Astrocyte (in vitro differentiated cells and primary cell): ENCODE measurements at regions not wholly inside any gene's neighbourhood (a gene's known extent, or its start where the extent isn't known, plus 50 kb on each side); places are given as distances from the start of the nearest gene placed in this dataset.

Source experiments
- CTCF ChIP-seq: IDR thresholded peaks from 2 replicates; pipeline ENCODE4 v1.5.1; 2011; ENCODE audit warnings: low read depth, mild to moderate bottlenecking, inconsistent platforms, low read length, moderate library complexity; ENCODE audit not compliant: insufficient read depth
- EZH2 ChIP-seq: IDR thresholded peaks from 2 replicates; pipeline ENCODE4 v1.6.1; 2012; ENCODE audit warnings: mild to moderate bottlenecking, low read length, inconsistent platforms; ENCODE audit not compliant: insufficient read depth

DNA sequence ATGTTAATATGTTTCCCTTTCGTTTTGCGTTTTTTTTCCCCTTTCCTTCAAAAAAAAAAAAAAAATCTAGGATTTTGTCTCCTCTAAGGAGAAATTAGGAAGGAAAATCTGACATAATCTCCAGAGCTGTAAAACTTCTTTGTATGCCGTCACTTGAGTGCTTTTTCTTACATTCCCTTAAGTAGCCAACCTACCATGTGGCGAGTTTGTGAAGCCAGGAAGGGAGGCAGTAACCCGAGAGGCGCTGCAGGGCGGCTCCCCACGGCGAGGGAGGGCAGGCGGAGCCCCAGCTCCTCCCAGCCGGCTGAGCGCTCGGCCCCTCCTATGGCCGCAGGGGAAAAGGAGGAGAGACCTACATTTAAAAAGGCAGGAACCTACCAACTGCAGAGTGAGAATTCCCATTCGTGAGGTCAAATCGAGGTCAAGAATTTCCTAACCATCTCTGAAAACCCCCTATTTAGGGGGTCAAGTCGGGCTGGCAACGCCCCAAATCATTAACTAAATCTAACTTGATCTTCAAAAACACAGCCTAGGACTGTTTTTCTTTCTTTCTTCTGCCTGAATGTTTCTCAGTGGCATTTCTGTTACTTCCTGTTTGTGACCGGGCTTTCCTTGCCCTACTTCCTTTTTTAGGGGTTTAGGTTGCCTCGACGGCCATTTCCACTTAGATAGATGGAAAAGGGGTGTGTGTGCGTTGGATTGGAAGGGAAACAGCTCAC, 345.1 kb upstream of the KLF3 start:
- TF ChIP-seq CTCF (no peak), EZH2 (no peak)
